ENCODE measurements at regions not wholly inside any gene's neighbourhood (a gene's known extent, or its start where the extent isn't known, plus 50 kb on each side); places are given as distances from the start of the nearest gene placed in this dataset.

GRCh38 chr21:14300074-14300473, 82.9 kb downstream of the HSPA13 start:
- no peaks in the 10 kb centered on the region for H3K27me3 ChIP-seq
- no peaks in the 10 kb centered on the region for H3K4me1 ChIP-seq
- 100% methylated on average over 1 of the region's 1 CpG for WGBS, 2 donors
- DNase-seq, result no peak
- H3K9me3 ChIP-seq, result no peaks in the 10 kb centered on the region
- H3K4me3 ChIP-seq, result no peak overlapping the region
- no peaks in the 10 kb centered on the region for H3K36me3 ChIP-seq
- no peak for ATAC-seq
- TF ChIP-seq CTCF (IDR thresholded peaks at IDR 0.05), result no peak
- intact Hi-C loops (cut with DNase I), result no loop called here
- no peak overlapping the region for H3K27ac ChIP-seq

- no peak for DNase-seq
- H3K4me3 ChIP-seq, result no peak overlapping the region
- no peaks in the 10 kb centered on the region for H3K36me3 ChIP-seq
- 91% methylated on average over 4 of the region's 4 CpGs for WGBS, 2 donors
- no peaks in the 10 kb centered on the region for H3K4me1 ChIP-seq
- H3K27ac ChIP-seq, result no peak overlapping the region
- TF ChIP-seq CTCF (IDR thresholded peaks at IDR 0.05), result no peak
- H3K27me3 ChIP-seq, result no peaks in the 10 kb centered on the region
- H3K9me3 ChIP-seq, result peaks cover 0 to 2% (median 0%) of the 10 kb centered on the region in 11 donors
- intact Hi-C loops (cut with DNase I), result loop anchor here in 1 of 10 donors (5.0 kb wide), 1 partner anchor 47 kb away; no protein-coding TSS in a partner anchor
- ATAC-seq, result no peak
These were observed 74.6 kb downstream of the RBM11 start for GRCh38 chr21:14290576-14290975.

GRCh38 chr21:14288922-14289321, 73.0 kb downstream of the RBM11 start:
- WGBS, 2 donors, result 77 to 89% methylated on average over 3 of the region's 3 CpGs
- no peaks in the 10 kb centered on the region for H3K36me3 ChIP-seq
- H3K4me3 ChIP-seq, result no peak overlapping the region
- peaks cover 0 to 2% (median 0%) of the 10 kb centered on the region in 11 donors for H3K9me3 ChIP-seq
- ATAC-seq (no peak), DNase-seq (no peak)
- no peak for TF ChIP-seq CTCF (IDR thresholded peaks at IDR 0.05)
- intact Hi-C loops (cut with DNase I), result no loop called here
- no peak overlapping the region for H3K27ac ChIP-seq
- no peaks in the 10 kb centered on the region for H3K4me1 ChIP-seq
- no peaks in the 10 kb centered on the region for H3K27me3 ChIP-seq

DNA sequence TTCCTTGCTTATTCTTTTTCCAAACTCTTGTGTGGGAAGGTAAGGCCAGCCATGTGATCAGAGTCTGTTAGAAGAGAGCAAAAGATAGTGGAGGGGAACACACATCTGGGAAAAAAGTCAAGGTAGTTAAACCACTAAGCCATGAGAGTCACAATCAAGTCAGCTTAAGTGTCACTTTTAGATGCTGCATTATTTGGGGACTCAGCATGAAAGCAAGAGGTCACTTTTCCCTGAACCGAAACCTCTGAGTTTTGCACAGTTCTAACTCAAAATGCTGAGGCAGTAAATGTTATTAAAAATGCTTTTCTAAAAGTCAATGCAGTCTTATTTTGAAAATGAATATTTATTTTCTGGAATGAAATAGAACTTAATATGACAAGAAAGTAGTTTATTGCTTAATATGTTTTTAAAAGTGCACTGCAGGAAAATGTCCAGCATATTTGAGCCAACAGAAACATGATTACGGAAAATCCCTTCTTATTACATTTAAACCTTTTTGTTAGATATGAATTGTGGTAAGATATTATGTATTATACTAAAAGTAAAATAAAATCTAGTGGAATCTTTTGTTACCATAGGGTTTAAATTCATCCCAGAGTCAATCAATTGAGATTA, 69.3 kb downstream of the RBM11 start:
- Histone ChIP-seq H3K4me1 (no peaks in the 10 kb centered on the region), H3K27me3 (peaks cover 0 to 10% (median 0%) of the 10 kb centered on the region in 7 donors), H3K4me3 (no peak overlapping the region), H3K36me3 (no peaks in the 10 kb centered on the region), H3K27ac (no peak overlapping the region), H3K9me3 (no peaks in the 10 kb centered on the region)
- 74 to 87% methylated on average over 2 of the region's 2 CpGs for WGBS, 2 donors
- DNase-seq, result no peak
- no peak for TF ChIP-seq CTCF (IDR thresholded peaks at IDR 0.05)
- ATAC-seq, result no peak
- intact Hi-C loops (cut with DNase I), result no loop called here

Data from heart right ventricle (tissue), 16 donors.